UCSD-AML1 (cell line): ENCODE measurements at regions not wholly inside any gene's neighbourhood (a gene's known extent, or its start where the extent isn't known, plus 50 kb on each side); places are given as distances from the start of the nearest gene placed in this dataset.
"Not testable (repeated sequence)": the region's sequence is repeated elsewhere in the genome, so short reads cannot be mapped to it uniquely, and the experiment has no call there.

ENCODE experiments used
- DNase-seq: peaks from one replicate; lab custom pipeline; 2025; ENCODE audit not compliant: unreplicated experiment; lab: John Stamatoyannopoulos, UW

DNA sequence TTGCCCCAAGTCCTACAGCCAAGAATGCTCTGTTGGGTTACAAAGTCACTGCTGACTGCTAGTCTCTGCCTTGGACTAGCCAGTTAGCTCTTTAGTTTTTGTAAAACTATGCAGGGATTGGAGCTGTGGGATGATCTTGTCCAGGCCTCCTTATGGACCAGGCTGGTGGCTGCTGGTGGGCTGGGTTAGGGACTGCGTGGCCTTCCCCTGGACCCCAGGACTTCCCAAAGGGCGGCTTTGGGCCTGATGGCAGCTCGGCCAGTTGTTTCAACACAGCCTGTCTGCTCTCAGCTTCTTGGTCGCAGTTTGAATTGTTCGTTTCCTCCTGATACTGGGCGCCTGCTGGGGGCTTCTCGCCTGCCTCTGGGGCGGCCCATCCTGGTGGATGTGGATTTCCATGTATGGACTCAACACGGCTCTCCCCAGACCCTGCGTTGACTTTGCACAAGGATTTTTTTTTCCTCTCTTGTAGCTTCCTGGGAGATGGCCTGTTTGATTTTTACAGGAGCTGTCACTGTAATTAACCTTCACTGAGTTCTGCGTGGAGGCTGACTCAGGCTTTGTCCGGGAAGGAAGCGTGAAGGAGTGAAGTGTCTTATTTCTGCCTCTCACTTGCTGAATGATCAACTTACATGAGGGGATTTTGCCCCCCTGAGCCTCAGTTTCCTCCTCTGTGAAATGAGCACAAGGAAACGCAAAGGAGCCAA, 91.9 kb upstream of the NEURL1B start:
- DNase-seq = no peak

DNA sequence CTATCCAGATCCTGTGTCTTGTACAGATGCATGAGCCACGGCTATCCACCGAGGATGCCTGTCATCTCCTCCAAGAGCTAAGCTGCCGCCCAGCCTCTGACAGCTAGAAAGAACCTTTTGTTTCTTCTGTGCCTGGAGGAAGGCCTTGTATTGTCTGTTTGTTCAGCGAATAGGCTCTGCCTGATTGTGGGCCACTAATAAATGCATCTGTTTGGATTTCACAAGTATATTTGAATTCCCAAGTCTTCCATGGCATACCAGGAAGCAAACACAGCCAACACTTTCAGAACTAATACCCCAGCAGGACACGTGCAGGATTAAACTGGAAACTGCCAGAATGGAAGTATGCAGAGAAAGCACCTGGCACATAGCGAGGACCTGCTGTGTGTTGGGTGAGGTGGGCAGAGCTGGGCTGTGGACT, 92.7 kb upstream of the NEURL1B start:
- no peak for DNase-seq

DNA sequence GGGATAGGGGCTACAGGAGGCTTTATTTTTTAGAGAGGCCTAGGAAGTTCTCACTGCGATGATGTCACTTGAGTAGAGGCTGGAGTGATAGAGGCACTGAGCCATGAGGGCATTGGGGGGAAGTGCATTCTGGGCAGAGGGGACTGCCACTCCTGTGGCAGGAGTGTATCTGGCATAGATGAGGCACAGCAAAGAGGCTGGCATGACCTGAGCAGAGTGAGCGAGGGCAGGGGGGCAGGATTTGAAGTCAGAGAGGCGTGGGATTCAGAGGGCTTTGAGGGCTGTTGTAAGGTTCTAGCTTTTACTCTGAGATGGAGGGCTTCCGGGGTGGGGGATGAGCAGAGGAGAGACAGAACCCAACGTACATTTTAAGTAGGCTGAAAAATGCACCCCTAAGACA, 91.9 kb upstream of the SH3PXD2B start:
- no peak for DNase-seq

DNA sequence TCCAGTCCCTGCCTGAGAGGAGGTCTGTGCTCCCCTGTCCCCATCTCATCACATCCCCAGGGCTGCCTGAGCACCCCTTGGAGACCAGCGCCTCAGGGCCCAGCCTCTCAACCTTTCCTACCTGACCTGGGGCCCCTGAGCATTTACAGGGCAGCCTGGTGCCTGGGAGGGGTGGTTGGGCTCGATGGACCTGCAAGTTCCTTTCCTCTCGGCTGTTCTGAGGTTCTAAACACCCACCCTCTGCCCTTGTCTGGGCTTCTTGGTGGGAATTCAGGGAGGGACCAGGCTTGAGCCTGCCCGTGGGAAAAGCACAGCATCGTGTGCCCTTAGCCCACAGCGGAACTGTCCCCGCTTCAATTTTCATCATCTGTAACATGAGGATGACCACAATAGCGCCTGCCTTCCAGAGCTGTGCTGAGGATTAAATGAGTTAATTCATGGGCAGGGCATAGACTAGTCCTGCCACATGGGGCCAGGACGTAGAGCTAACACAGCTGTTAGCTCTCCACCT, 91.0 kb upstream of the SH3PXD2B start:
- DNase-seq = no peak

DNA sequence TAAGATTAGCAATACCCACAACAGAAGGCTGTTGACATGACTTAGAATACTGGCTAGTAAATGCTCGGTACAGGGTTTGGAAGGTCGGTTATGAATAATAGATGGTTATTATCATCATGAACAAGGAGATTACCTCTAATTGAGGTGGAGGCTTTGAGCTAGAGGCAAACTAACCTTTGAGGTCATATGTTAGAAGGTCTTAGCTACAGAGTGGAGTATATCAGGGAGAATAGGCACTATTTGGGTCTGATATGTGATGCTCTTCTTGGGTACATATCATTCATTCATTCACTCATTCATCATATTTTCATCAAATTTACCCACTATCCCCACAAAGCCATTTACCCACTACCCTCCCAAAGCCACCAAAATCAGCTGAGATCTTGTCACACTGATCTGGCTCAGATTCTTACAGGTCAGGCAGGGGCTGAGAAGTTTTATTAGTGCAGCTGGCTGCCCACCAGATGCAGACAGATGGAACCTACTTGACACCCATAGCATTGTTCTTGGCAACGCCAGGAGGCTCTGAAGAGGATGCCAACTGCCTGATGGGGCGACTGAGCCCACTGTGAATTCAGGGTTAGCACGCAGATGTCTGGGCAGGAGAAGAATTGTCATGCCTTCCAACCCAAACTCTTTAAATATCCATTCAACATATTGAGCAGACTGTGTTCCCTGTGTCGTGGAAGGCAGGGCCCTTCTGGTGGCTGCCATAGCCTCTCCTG, 90.2 kb upstream of the SH3PXD2B start:
- DNase-seq = no peak

DNA sequence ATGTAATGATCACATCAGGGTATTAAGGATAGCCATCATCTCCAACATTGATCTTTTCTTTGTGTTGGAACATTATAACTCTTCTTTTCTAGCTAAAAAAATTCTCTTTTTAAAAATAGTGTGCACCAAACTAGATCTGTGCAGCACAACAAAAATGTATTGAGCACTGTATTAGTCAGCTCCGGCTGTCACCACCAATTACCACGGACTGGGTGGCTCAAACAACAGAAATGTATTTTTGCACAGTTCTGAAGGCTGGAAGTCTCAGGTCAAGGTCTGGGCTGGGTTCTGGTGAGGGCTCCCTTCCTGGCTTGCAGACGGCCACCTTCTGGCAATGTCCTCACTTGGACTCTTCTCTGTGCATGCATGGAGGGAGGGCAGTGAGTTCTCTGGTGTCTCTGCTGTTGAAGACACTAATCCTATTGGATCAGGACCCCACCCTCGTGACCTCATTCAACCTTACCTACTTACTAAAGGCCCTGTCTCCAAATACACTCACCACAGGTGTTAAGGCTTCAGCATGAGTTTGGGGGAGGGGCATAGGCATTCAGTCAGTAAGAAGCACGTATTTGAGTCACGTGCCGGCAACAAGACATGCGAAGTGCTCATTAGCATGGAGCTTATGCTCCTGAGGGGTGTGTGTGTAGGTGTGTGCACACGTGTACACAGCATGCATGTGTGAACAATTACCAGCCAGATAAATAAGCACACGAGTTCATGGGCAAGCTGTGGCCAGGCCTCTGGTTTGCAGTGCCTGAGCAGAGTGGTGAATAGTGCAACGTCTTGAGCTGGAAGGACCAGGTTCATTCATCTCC, 89.4 kb upstream of the SH3PXD2B start:
- no peak for DNase-seq

DNA sequence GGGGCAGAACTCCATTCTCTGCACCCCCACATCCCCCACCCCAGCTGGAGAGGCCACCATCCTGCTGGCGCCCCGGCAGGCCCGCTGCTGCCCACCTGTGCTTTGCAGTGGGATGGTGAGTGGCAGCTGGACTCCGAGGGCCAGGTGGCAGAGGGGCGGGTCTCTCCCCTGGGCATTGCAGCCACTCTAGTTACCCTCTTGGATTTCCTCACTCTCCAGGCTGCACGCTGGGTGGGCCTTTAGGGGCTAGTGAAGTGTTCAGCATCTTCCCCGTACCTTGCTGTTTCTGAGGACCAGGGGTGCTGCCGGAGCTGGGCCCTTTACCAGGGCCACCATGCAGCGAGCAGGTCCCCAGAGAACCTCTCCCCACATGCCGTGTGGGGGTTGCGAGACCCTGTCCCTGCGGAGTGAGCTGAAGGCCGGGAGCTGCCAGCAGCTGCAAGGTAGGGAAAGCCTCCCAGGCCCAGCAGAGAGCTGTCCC, 88.4 kb upstream of the SH3PXD2B start:
- no peak for DNase-seq

DNA sequence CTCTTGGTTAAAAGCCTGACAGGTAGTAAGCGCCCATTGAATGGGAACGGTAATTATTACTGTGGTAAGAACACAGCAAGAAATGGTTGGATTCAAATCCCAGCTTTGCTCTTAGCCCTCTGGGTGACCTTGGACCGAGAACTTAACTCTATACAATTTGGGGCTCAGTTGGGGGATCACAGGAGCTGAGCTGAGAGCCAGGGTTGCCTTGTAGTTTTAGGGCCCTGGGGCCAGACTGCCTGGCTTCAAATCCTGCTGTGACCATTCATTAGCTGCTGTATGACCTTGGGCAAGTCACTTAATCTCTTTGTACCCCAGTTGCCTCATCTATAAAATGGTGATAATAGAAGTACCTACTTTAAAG, 87.4 kb upstream of the SH3PXD2B start:
- no peak for DNase-seq

DNA sequence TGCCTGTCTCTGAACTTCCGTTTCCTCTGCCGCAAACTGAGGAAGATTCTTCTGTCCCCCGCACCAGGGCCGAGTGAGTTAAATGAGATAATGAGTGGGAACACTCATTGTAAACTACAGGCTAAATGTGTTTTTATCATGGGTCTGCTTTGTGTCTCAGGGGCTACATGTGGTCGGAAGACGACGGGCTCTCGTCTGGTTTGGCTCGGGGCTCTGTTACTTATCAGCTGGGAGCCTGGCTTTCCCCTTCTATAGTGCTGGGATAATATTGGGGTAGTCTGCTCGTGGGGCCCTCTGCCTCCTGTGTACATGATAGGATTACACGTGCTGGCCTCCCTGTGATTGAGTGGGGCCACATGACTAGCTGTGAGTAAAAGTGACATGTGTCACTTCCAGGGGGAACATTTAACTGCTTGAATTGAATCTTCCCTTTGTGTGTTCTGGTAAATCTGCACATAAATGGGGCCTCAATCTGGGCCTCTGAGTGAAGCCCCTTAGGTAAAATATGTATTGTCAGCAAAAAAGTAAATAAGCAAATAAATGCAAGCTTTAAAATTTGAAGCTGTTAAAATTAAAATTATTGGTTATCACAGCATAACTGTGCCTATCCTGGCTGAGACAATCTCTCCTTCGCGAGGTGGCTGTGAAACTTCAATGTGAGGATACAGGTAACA, 86.9 kb upstream of the SH3PXD2B start:
- no peak for DNase-seq

DNA sequence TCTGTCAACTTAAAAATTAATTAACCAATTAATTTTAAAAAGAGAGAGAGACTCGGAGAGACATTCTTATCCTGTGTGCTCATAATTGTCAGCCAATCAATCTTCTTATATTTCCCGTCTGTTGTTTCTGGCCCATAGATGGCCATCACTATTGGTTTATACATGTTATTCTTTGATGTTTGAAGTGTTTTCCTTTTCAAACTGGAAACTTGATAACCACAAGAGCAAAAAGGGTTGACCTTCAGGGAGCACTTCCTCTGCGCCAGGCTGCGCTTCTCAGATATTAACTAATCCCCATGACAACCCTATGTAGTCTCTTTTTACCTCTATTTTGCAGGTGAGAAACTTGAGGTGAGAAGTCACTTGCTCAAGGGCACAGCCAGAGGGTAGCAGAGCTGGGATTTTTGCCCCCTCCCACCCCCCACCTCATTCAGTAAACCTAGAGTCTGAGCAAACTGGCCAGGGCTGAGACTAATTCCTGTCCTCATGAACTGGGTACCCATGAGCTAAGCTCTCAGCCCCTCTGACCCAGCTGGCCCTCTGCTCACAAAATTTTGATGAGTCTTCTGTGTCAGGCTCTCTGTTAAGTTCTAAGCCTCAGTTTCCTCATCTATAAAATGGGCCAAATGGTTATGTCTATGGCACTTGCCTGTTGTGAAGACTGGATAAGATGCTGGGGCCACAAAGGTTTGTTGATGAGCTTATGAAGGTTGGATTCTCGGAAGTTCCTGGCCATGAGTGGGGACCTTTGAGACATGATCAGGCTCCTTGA, 86.0 kb upstream of the SH3PXD2B start:
- no peak for DNase-seq

DNA sequence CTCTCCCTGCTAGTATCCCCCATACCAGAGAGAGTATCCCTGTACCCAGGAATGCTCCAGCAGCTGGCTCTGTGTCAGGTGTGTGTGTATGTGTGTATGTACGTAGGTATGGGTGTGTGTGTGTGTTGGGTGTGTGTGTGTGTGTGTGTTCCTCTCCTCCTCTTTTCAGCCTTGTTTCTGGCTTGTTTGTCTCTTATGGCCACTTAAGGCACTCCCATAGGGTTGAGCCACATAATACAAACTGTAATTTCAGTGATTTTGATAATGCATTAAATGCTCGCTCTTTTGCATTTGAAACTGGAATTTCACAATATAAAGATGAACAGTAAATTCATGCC, 80.8 kb upstream of the SH3PXD2B start:
- DNase-seq = no peak

DNA sequence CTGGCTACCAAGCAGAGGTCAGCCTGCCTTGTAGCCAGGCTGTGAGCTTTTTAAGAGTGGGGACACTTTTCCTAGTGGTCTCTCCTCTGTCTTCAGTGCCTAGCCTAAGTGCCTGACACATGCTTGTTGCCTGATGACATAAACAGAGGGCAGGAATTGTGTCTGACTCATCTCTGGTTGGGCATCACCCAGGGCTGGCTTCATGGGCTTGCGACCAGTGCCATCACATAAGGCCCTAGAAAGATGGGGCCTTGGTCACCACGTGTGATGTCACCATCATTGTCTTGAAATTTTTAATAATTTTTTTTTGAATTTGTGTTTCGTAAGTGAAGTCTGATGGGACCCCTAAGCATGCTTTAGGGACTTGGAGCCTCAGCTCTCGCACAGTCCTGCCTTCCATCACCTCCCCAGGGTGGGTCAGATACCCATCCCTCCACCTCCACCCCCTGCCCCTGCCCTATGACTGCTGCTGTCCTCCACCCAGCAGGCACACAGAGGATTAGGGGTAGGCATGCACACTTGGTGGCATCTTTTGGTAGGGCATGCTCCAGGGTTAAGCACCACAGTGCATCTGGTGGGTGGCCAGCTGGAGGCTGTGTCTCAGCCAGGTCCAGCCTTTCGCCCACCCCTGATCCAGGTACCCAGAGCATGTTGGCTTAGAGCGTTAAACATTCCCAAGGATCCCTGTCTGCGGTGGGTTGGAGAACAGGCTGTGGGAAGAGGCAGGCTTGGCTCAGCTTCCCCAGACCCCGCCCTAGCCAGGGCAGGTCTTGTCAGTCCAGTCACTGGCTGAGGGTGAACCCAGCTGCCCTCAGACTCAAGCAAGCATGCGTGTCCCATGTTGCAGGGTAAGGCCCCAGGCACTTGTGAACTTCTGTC, 80.1 kb upstream of the SH3PXD2B start:
- DNase-seq = no peak

DNA sequence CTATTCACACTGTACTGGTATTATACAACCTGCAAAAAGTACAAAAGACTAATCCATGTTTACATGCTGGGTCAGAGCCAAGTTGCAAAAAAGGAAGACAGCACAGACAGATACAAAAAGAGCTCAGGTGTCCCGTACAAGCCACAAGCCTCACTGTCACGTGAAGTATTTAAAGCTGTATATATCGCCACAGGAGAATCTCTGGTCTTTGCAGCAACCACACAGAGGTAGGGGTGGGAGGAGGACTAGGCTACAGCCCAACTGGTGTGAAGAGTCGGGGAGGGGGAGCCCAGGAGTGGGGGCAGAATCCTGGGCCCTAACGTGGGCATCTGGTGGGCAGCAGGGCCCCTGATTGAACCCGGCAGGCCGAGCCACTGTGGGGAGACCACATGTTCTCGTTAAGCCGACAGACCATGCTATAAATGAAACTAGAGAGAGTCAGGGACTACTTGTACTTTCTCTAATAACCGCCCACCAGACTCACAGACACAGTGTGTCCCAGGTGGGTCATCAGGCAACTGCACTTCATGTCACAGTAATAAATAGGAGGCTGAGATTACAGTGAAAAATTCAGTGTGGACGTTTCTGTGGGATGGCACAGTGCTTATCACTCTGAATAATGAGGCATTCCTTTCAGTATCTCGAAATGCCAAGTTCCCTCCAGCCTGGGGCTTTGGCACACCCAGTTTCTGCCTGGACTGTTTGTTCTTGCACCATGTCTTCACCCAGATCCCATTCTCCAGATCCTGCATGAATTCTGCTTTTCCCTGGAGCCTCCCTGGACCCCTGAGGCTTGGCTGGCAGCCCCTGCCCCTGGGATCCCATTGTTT, 79.3 kb upstream of the SH3PXD2B start:
- DNase-seq = no peak

DNA sequence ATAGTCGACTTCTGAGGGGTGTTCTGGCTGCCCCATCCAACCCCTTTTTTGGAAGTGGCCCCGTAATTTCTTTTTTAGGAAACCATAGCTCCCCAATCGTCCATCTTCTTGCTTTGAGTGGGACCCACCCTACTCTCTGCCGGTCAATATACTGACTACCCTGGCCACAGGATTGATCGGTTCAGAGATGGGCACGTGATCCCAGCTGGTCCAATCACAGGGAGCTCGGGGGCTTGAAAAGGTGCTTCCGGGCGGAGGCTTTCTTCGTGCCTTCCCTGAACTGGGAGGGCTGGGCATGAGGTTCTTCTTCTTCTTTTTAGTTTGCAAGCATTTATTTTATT, 78.7 kb upstream of the SH3PXD2B start:
- DNase-seq = no peak

DNA sequence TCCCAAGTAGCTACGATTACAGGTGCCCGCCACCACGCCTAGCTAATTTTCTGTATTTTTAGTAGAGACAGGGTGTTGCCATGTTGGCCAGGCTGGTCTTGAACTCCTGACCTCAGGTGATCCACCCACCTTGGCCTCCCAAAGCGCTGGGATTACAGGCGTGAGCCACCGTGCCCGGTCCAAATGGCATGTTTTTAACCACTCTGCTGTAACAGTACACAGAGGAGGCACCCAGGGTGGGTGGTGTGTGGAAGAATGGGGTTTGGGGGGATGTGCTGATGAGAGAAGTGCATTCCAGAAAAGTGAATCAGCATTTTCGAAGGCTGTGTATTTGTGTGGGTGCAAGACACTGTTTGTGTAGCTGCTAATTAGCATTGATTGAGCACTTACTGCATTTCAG, 78.1 kb upstream of the SH3PXD2B start:
- DNase-seq = not testable (repeated sequence)

DNA sequence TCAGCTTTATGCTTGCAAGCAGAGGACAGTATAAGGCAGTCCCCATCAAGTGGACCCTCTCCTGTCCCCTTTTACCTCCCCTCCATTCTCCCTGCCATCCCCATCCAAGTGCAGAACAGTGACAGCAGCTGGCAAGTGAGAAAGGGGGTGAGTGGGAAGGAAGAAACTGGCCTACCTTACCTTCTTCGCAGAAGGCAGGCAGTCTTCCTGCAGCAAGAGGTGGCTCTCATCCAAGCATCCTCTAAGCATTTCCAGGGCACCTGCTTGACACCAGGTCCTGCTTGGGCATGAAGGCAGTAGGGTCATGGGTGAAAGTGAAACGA, 77.3 kb upstream of the SH3PXD2B start:
- DNase-seq = no peak

DNA sequence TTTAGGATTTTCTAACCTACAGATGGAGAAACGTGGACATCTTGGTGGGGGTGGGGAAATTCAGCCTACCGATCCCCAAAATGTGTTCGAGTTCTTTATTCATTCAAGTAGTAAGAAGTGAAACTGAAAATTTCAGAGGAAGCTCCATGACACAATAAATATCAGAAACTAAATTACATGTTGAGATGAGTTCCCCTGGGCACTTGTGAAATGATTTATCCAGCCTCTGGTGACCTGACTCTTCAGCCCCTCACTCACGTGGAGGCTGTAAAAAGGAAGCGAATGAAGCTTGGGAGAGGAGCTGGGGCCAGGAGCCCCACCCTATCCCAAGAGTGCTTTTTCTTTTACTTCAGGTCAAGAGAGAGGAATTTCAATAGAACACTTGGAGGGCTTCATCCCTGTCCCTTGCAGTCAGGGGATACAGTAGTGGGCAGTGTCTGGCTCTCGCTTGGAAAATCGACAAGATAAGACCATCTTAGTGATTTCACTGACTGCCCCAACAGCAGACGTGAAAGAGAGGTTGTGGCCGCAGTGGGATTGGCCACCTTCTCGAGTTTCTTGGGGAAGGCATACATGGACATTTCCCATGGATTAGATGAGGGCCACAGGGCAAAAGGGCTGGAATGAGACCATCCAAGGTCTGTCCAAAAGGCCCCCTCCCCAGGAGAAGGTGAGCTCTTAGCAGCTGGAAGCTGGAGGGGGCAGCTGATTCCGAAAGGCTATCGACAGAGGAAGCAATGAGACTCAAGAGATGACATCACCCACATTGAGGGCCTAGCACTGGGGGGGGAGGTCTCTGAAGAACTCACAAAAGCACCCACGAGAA, 76.8 kb upstream of the SH3PXD2B start:
- DNase-seq = no peak

DNA sequence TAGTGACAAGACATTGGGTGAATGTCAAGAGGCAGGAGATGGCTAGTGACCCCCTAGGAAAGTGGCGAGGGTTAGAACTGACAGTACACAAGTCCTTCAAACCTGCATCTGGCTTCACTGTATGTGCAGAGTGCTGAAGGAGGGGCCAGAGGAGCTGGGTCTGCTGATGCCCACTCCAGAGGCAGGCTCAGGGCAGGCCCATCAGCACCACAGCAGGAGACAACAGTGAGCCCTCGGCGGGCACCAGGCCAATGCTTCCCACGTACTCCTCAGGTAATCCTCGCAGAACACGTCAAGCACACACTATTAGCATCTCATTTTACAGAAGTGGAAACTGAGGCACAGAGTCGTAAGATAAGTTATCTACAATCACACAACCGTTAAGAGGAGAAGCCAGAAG, 76.1 kb upstream of the SH3PXD2B start:
- DNase-seq = no peak
